Muscle of leg (tissue), 3 donors: ENCODE measurements at regions not wholly inside any gene's neighbourhood (a gene's known extent, or its start where the extent isn't known, plus 50 kb on each side); places are given as distances from the start of the nearest gene placed in this dataset.
"Not testable (repeated sequence)": the region's sequence is repeated elsewhere in the genome, so short reads cannot be mapped to it uniquely, and the experiment has no call there.

Experiments used
- DNase-seq: peaks from one replicate; pipeline ENCODE4 v3.0.0; 2013
- H3K27ac ChIP-seq: one replicate; pipeline ENCODE4 v1.5.1; 2013; ENCODE audit warnings: mild to moderate bottlenecking, low read length, control low read depth
- H3K27me3 ChIP-seq: one replicate; pipeline ENCODE4 v1.6.1; 2013; ENCODE audit warnings: low read length; ENCODE audit not compliant: control insufficient read depth, insufficient read depth
- H3K36me3 ChIP-seq: one replicate; pipeline ENCODE4 v1.6.1; 2013; ENCODE audit warnings: low read length; ENCODE audit not compliant: control insufficient read depth, insufficient read depth
- H3K4me1 ChIP-seq: one replicate; pipeline ENCODE4 v1.6.1; 2013; ENCODE audit warnings: low read length; ENCODE audit not compliant: control insufficient read depth, insufficient read depth
- H3K4me3 ChIP-seq: one replicate; pipeline ENCODE4 v1.5.1; 2013; ENCODE audit warnings: low read length, control low read depth
- H3K9me3 ChIP-seq: replicated peaks from 2 replicates; pipeline ENCODE4 v1.6.1; 2013; ENCODE audit warnings: low read depth, low read length; ENCODE audit not compliant: control insufficient read depth
- WGBS: methylation state at CpG from one replicate; pipeline ENCODE4 v1.1.5; 2013; ENCODE audit warnings: missing lambda C conversion rate; ENCODE audit not compliant: insufficient coverage; 5-methylcytosine and 5-hydroxymethylcytosine counted together

- Histone ChIP-seq H3K9me3 (no peaks in the 10 kb centered on the region), H3K27me3 (no peaks in the 10 kb centered on the region), H3K4me3 (no peak overlapping the region), H3K27ac (no peak overlapping the region), H3K4me1 (peaks cover 31% of the 10 kb centered on the region), H3K36me3 (no peaks in the 10 kb centered on the region)
- DNase-seq, result no peak
Measured at GRCh38 chr3:177495566-177495965, 298.3 kb upstream of the TBL1XR1 start.

- H3K4me3 ChIP-seq, result no peak overlapping the region
- H3K27me3 ChIP-seq, result no peaks in the 10 kb centered on the region
- H3K9me3 ChIP-seq, result no peaks in the 10 kb centered on the region
- no CpG with 5 or more reads among the region's 5 CpGs for WGBS
- H3K27ac ChIP-seq, result no peak overlapping the region
- DNase-seq, result no peak
- peaks cover 8% of the 10 kb centered on the region for H3K4me1 ChIP-seq
- H3K36me3 ChIP-seq, result no peaks in the 10 kb centered on the region
Measured at GRCh38 chr3:177498037-177498857, 301.0 kb upstream of the TBL1XR1 start.

GRCh38 chr3:177499039-177499438 lies 301.8 kb upstream of the TBL1XR1 start:
- not testable (repeated sequence) for H3K27ac ChIP-seq, DNase-seq, H3K4me3 ChIP-seq, H3K9me3 ChIP-seq, H3K27me3 ChIP-seq, H3K36me3 ChIP-seq, H3K4me1 ChIP-seq
- WGBS, result no CpG with 5 or more reads among the region's 2 CpGs

GRCh38 chr3:177499779-177500423 lies 302.6 kb upstream of the TBL1XR1 start:
- WGBS, result 99% methylated on average over 4 of the region's 8 CpGs
- Histone ChIP-seq H3K9me3 (no peaks in the 10 kb centered on the region), H3K27ac (no peak overlapping the region), H3K36me3 (no peaks in the 10 kb centered on the region), H3K4me1 (peaks cover 3% of the 10 kb centered on the region), H3K27me3 (no peaks in the 10 kb centered on the region), H3K4me3 (no peak overlapping the region)
- no peak for DNase-seq

GRCh38 chr3:177510693-177511216 lies 313.5 kb upstream of the TBL1XR1 start:
- Histone ChIP-seq H3K27ac (no peak overlapping the region), H3K4me3 (no peak overlapping the region), H3K4me1 (peaks cover 29% of the 10 kb centered on the region), H3K9me3 (no peaks in the 10 kb centered on the region), H3K36me3 (no peaks in the 10 kb centered on the region), H3K27me3 (no peaks in the 10 kb centered on the region)
- DNase-seq, result no peak
- WGBS, result 73% methylated on average over 2 of the region's 2 CpGs

- peak; percentile 89 for DNase-seq
- WGBS, result 50% methylated on average over 4 of the region's 6 CpGs
- H3K36me3 ChIP-seq, result no peaks in the 10 kb centered on the region
- H3K27ac ChIP-seq, result peak overlapping the region; percentile 86
- peaks cover 45% of the 10 kb centered on the region for H3K4me1 ChIP-seq
- H3K9me3 ChIP-seq, result no peaks in the 10 kb centered on the region
- H3K4me3 ChIP-seq, result no peak overlapping the region
- H3K27me3 ChIP-seq, result no peaks in the 10 kb centered on the region
Measured at GRCh38 chr3:177512945-177513814, 315.9 kb upstream of the TBL1XR1 start.

- no peak overlapping the region for H3K4me3 ChIP-seq
- peak; percentile 86 for DNase-seq
- no peaks in the 10 kb centered on the region for H3K9me3 ChIP-seq
- H3K36me3 ChIP-seq, result no peaks in the 10 kb centered on the region
- H3K27ac ChIP-seq, result peak overlapping the region; percentile 86
- WGBS, result 25% methylated on average over 3 of the region's 10 CpGs
- no peaks in the 10 kb centered on the region for H3K27me3 ChIP-seq
- H3K4me1 ChIP-seq, result peaks cover 45% of the 10 kb centered on the region
Measured at GRCh38 chr3:177513815-177514610, 316.7 kb upstream of the TBL1XR1 start.

GRCh38 chr3:177514611-177515499 lies 317.6 kb upstream of the TBL1XR1 start:
- Histone ChIP-seq H3K36me3 (no peaks in the 10 kb centered on the region), H3K4me3 (no peak overlapping the region), H3K9me3 (no peaks in the 10 kb centered on the region), H3K4me1 (peaks cover 45% of the 10 kb centered on the region), H3K27me3 (no peaks in the 10 kb centered on the region), H3K27ac (peak overlapping the region; percentile 86)
- no peak for DNase-seq
- WGBS, result 93% methylated on average over 2 of the region's 9 CpGs

- Histone ChIP-seq H3K4me3 (no peak overlapping the region), H3K9me3 (no peaks in the 10 kb centered on the region), H3K27me3 (no peaks in the 10 kb centered on the region), H3K36me3 (no peaks in the 10 kb centered on the region), H3K4me1 (peaks cover 44% of the 10 kb centered on the region), H3K27ac (peak overlapping the region; percentile 88)
- DNase-seq, result no peak
- WGBS, result no CpG with 5 or more reads among the region's 3 CpGs
Measured at GRCh38 chr3:177515786-177516157, 318.5 kb upstream of the TBL1XR1 start.
